ENCODE measurements at regions not wholly inside any gene's neighbourhood (a gene's known extent, or its start where the extent isn't known, plus 50 kb on each side); places are given as distances from the start of the nearest gene placed in this dataset.

- DNase-seq (ENCODE audit: low spot score): no peak
These were observed 104.3 kb upstream of the LINC00305 start for GRCh38 chr18:64253222-64253621.

DNA sequence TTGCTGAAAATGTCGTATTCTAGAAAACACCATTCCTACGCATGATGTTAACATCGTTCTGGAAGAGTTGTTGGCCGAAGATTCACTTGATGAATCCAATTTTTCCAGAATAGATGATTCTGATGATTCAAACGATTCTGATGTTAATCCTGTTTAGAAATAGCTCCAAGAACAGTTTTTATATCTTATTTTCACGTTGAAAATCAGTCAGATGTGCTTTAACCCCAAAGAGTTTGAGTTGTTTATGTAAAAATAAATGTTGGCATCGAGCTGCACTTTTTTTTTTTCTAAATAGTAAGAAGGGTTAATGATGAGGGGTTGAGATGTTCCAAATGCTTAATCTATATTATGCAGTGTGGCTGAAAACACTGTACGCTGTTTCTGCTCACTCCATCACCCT lies 99.9 kb upstream of the LINC00305 start:
- no peak for DNase-seq (ENCODE audit: low spot score)

DNA sequence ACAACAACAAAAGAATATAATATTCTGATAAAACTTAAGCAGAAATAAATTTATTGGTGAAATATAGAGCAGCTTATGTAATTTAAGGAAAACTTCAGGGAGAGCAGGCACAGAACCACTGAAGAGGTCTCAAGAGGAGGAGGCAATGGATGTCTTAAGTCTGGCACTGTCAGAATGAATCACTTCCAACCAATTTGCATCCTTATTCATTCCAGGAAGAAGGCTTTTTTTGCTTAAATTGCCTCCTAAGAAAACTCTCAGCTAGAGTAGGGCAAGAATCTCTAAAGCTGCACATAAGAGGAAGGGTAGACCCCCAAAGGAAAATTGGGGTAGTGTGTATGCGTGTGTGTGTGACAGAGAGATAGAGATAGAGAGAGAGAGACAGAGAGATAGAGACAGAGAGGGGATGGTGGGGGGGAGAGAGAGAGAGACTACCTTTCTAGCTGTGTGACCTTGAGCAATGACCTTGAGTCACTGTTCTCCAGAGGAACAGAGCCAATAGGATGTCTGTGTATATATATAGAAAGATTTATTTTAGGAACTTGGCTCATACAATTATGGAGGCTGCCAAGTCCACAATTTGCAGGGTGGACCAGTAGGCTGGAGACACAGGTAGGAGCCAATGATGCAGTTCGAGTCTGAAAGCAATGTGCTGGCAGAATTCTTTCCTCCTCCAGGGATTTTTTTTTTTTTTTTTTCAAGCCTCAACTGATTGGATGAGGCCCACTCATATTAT lies 96.4 kb upstream of the LINC00305 start:
- no peak for DNase-seq (ENCODE audit: low spot score)

DNA sequence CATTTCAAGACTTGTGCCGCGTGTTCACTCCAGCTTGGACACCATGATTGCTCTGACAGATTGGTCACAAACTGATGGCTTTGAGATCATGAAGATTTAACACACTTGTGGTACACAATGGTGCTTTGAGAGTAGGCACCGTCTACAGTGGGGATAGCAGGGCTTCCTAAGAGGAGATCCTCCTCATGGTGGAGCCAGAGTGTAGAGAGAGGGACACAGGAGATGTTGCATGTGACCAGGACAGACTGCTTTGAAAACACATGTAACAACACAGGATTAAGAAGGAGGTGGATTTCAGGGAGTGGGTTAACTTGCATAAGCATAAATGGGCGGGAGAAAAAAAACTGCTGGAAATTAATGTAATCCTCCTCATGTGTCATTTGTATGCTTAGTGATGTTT lies 95.7 kb upstream of the LINC00305 start:
- DNase-seq (ENCODE audit: low spot score): peak; percentile 18

- no peak for DNase-seq (ENCODE audit: low spot score)
These were observed 91.4 kb upstream of the LINC00305 start for GRCh38 chr18:64240316-64240715.

DNA sequence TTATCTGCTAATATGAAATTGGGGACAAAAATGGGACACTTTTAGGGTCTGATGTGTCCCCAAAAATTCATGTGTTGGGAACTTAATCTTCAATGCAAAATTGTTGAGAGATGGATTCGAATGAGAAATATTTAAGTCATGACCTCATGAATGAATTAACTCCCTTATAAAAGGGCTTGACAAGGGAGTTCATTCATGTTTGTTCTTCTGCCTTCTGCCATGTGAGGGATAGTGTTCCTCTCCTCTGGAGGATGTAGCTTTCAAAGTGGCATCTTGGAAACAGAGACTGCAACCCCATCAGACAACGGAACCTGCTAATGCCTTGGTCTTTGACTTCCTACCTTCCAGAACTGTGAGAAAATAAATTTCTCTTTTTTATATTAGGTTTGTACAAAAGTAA lies 89.2 kb upstream of the LINC00305 start:
- DNase-seq (ENCODE audit: low spot score): peak; percentile 48

DNA sequence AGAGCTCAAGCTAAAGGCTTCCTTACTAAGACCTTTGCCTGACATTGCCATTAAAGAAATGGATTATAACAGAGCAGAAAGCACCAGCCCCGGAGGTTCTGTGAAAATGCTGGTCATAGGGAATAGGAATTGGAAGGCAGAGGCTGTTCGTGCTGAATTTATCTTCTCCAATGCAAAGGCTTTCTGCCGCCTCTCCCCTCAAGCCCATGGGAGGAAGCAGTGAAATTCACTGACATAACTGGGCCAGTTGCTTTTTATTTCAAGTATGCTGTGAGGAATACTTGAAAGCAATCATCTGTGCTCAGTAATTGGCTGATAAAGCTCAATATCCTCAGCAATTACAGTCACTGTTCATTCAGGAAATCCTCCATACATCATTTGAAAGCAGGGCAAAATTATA lies 85.4 kb upstream of the LINC00305 start:
- DNase-seq (ENCODE audit: low spot score): no peak

GRCh38 chr18:64233851-64234250 lies 85.0 kb upstream of the LINC00305 start:
- no peak for DNase-seq (ENCODE audit: low spot score)

DNA sequence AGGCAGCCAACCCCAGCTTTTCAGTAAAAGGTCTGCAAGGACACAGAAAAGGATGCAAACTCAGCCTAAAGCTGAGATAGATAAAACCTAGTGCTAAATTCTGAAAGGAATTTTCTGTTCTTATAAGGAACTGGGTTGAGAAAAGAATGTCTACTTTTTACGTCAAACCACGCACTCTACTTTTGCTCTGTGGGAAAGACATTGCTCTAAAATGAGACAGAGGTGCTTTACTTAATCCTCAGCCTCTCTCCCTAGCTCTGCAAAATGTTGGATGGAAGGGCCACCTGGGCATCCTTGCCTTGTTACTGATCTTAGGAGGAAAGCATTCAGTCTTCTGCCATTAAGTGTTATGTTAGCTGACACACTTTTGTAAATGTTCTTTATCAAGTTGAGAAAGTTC lies 72.1 kb upstream of the LINC00305 start:
- no peak for DNase-seq (ENCODE audit: low spot score)

DNA sequence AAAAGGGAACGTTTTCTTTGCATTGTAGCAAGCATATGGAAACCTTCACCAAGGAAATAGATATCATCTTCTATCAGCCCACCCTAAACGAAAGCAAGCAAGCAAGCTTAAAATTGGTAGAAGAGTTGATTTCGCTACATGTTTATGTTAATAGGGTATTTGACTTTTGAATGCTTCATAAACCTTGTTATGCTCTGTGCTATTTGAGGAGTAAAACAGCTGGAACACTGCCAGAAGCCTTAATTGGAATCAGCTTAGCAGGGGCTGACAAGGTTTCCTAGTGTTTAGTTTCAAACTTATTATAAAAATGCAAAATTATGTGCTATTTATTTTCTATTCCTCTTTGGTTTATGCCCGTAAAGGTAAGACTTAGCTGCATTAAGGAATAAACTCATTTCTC lies 70.6 kb upstream of the LINC00305 start:
- no peak for DNase-seq (ENCODE audit: low spot score)

- DNase-seq (ENCODE audit: low spot score): no peak
These were observed 61.6 kb upstream of the LINC00305 start for GRCh38 chr18:64210401-64210949.

DNA sequence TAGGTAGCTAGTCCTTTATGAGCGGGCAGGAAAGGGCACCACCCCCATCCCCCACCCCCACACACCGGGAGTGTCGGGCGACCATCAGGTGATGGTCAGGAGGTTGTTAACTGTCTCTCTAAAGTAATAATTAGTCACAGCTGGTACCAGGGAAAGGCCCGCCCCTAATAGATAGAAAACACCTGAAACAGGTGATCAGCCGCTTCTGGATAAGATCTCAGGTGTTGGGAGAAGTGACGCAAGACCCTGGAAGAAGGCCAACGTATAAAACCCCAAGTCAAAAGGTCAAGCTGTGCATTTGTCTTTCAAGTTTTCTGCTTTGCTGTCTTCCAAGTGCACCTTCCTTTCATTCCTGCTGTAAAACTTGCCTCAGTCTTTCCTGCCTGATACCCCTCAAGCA lies 59.6 kb upstream of the LINC00305 start:
- no peak for DNase-seq (ENCODE audit: low spot score)

DNA sequence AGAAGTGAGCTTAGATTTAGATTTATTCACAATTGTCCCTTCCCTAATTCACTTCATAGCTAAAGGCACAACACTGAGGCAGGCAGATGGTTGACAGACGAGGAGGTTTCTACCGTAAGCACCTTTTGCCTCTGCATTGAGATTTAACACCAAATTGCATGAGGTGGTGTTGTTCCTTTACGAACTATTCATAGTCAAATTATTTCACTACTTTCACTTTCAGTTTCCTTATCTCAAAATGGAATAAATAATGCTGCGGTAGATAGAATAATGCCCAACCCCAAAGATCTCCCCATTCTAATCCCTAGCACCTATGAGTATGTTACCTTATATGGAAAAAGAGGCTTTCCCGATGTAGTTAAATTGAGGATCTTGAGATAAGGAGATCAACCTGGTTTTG lies 58.9 kb upstream of the LINC00305 start:
- DNase-seq (ENCODE audit: low spot score): no peak

DNA sequence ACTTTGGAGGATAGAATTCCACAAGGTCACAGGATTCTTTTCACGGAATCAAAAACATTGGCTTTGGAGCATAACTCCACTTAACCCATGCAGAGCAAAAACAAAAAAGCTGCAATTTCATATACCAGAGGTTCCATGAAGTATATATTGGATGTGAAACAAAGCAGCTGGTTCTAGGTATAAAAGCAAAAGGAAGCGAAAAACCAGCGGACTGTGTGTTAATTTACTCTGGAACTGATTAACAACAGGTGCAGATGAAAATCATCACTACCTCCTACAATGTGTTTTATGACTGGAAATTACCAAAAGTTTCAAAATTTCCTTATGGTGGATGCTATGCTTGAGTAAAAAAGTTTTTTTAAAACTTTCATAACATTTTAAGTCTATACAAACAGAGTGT lies 54.4 kb upstream of the LINC00305 start:
- no peak for DNase-seq (ENCODE audit: low spot score)

- DNase-seq (ENCODE audit: low spot score): no peak
These were observed 54.0 kb upstream of the LINC00305 start for GRCh38 chr18:64202863-64203262.

GRCh38 chr18:64202210-64202836 lies 53.4 kb upstream of the LINC00305 start:
- no peak for DNase-seq (ENCODE audit: low spot score)

GRCh38 chr18:64201781-64202180 lies 52.9 kb upstream of the LINC00305 start:
- no peak for DNase-seq (ENCODE audit: low spot score)

- DNase-seq (ENCODE audit: low spot score): no peak
These were observed 50.7 kb upstream of the LINC00305 start for GRCh38 chr18:64199581-64199980.
